ENCODE measurements at regions not wholly inside any gene's neighbourhood (a gene's known extent, or its start where the extent isn't known, plus 50 kb on each side); places are given as distances from the start of the nearest gene placed in this dataset.

- DNase-seq (ENCODE audit: low read depth) = no peak
These were observed 1283.2 kb upstream of the NXPH2 start for GRCh38 chr2:140063356-140063755.

GRCh38 chr2:140061240-140061639 is 1281.0 kb upstream of the NXPH2 start:
- no peak for DNase-seq (ENCODE audit: low read depth)

- no peak for DNase-seq (ENCODE audit: low read depth)
These were observed 1277.7 kb upstream of the NXPH2 start for GRCh38 chr2:140057928-140058327.

- DNase-seq (ENCODE audit: low read depth) = no peak
These were observed 1261.6 kb upstream of the NXPH2 start for GRCh38 chr2:140041811-140042210.

- no peak for DNase-seq (ENCODE audit: low read depth)
These were observed 1261.0 kb upstream of the NXPH2 start for GRCh38 chr2:140041239-140041638.

GRCh38 chr2:140033638-140034037 is 1253.4 kb upstream of the NXPH2 start:
- DNase-seq (ENCODE audit: low read depth) = no peak

- DNase-seq (ENCODE audit: low read depth) = no peak
These were observed 1247.8 kb upstream of the NXPH2 start for GRCh38 chr2:140027966-140028365.

- no peak for DNase-seq (ENCODE audit: low read depth)
These were observed 1247.1 kb upstream of the NXPH2 start for GRCh38 chr2:140027320-140027719.

- DNase-seq (ENCODE audit: low read depth) = no peak
These were observed 1243.1 kb upstream of the NXPH2 start for GRCh38 chr2:140023291-140023690.

- no peak for DNase-seq (ENCODE audit: low read depth)
These were observed 1238.4 kb upstream of the NXPH2 start for GRCh38 chr2:140018541-140018940.

- DNase-seq (ENCODE audit: low read depth) = no peak
These were observed 1234.0 kb upstream of the NXPH2 start for GRCh38 chr2:140014204-140014546.

- DNase-seq (ENCODE audit: low read depth) = no peak
These were observed 1233.5 kb upstream of the NXPH2 start for GRCh38 chr2:140013545-140014203.

- no peak for DNase-seq (ENCODE audit: low read depth)
These were observed 1231.1 kb upstream of the NXPH2 start for GRCh38 chr2:140011287-140011686.

GRCh38 chr2:140002110-140002509 is 1221.9 kb upstream of the NXPH2 start:
- no peak for DNase-seq (ENCODE audit: low read depth)

- DNase-seq (ENCODE audit: low read depth) = no peak
These were observed 1212.6 kb upstream of the NXPH2 start for GRCh38 chr2:139992711-139993345.

GRCh38 chr2:139992078-139992477 is 1211.9 kb upstream of the NXPH2 start:
- no peak for DNase-seq (ENCODE audit: low read depth)

GRCh38 chr2:139990646-139991335 is 1210.6 kb upstream of the NXPH2 start:
- no peak for DNase-seq (ENCODE audit: low read depth)

GRCh38 chr2:139969323-139969722 is 1189.1 kb upstream of the NXPH2 start:
- DNase-seq (ENCODE audit: low read depth) = no peak

- DNase-seq (ENCODE audit: low read depth) = no peak
These were observed 1188.4 kb upstream of the NXPH2 start for GRCh38 chr2:139968588-139968987.

- no peak for DNase-seq (ENCODE audit: low read depth)
These were observed 1187.5 kb upstream of the NXPH2 start for GRCh38 chr2:139967665-139968064.

- no peak for DNase-seq (ENCODE audit: low read depth)
These were observed 1184.7 kb upstream of the NXPH2 start for GRCh38 chr2:139964721-139965440.

GRCh38 chr2:139963863-139964355 is 1183.7 kb upstream of the NXPH2 start:
- DNase-seq (ENCODE audit: low read depth) = no peak
